IMR-90 (cell line): ENCODE measurements at regions not wholly inside any gene's neighbourhood (a gene's known extent, or its start where the extent isn't known, plus 50 kb on each side); places are given as distances from the start of the nearest gene placed in this dataset. TPM values are rescaled to one million over a fixed set of nuclear protein-coding genes. Genes with fewer than 3 reads are reported as not detected.

Experiments
- MXI1 ChIP-seq: IDR thresholded peaks from 2 replicates; pipeline ENCODE4 v1.6.1; 2012; ENCODE audit warnings: low read depth, mild to moderate bottlenecking, low read length, moderate library complexity, borderline replicate concordance
- microRNA-seq, 2 experiments: library from miRNA; stranded (forward) in 1 of 2; unstranded in 1 of 2; fragments of 10-50 nt in 1 of 2; fragments of <30 nt in 1 of 2; gene quantifications in 1 of 2; microRNA quantifications in 1 of 2; one replicate each; pipeline versions ENCODE3 to v1.1.0; 2013 to 2020; ENCODE audit not compliant: insufficient read depth in 1 of 2, insufficient read length in 1 of 2, unreplicated experiment in 1 of 2
- small RNA-seq, 5 experiments: library from RNA; depleted of rRNA; stranded (forward); fragments of <200 nt; gene quantifications; one replicate each; pipeline ENCODE3, GENCODE V24; 2012

- TF ChIP-seq MXI1: no peak
Observed at GRCh38 chr10:94282369-94282768, 80.4 kb downstream of the NOC3L start (continued).

Small RNA genes lying in the stretch of these regions (microRNA-seq; reads per million reads assigned to microRNA genes)
- not detected for gene RNU6-657P (ENCODE audit: insufficient read depth, insufficient read length)

Small RNA genes lying in the stretch of these regions (small RNA-seq; reads per million reads assigned to genes)
- 0 to 3.6 (median 0) reads per million in 5 experiments for gene RNU6-657P
